Mesenchymal stem cell (in vitro differentiated cells and primary cell): ENCODE measurements at regions not wholly inside any gene's neighbourhood (a gene's known extent, or its start where the extent isn't known, plus 50 kb on each side); places are given as distances from the start of the nearest gene placed in this dataset.

Experiments
- DNase-seq: peaks from one replicate; pipeline ENCODE4 v3.0.0-alpha.2; 2013
- H2AFZ ChIP-seq: one replicate; pipeline ENCODE4 v1.6.1; 2013; ENCODE audit warnings: low read depth, mild to moderate bottlenecking, control low read depth, inconsistent platforms, low read length, moderate library complexity
- H2AK5ac ChIP-seq: 2 replicates; pipeline ENCODE4 v1.6.1; 2013; ENCODE audit warnings: low read length, moderate library complexity, mild to moderate bottlenecking, inconsistent platforms; ENCODE audit not compliant: severe bottlenecking
- H2BK120ac ChIP-seq: one replicate; pipeline ENCODE4 v1.6.1; 2013; ENCODE audit warnings: low read depth, mild to moderate bottlenecking, inconsistent platforms, low read length, moderate library complexity
- H2BK12ac ChIP-seq, 2 experiments: one replicate each; pipeline ENCODE4 v1.6.1; 2013; ENCODE audit warnings: inconsistent platforms in 2 of 2, low read length in 2 of 2, mild to moderate bottlenecking in 2 of 2, moderate library complexity in 2 of 2, control low read depth in 1 of 2
- H2BK15ac ChIP-seq: one replicate; pipeline ENCODE4 v1.6.1; 2013; ENCODE audit warnings: mild to moderate bottlenecking, low read depth, inconsistent platforms; ENCODE audit not compliant: poor library complexity, severe bottlenecking
- H2BK5ac ChIP-seq: 2 replicates; pipeline ENCODE4 v1.6.1; 2013; ENCODE audit warnings: low read depth, mild to moderate bottlenecking, low read length, control low read depth, inconsistent platforms; ENCODE audit not compliant: poor library complexity, severe bottlenecking
- H3K14ac ChIP-seq, 2 experiments: one replicate each; pipeline ENCODE4 v1.6.1; 2013; ENCODE audit warnings: inconsistent platforms in 2 of 2, low read length in 2 of 2, control low read depth in 1 of 2, mild to moderate bottlenecking in 1 of 2, moderate library complexity in 1 of 2
- H3K18ac ChIP-seq, 2 experiments: one replicate each; pipeline ENCODE4 v1.6.1; 2013; ENCODE audit warnings: inconsistent platforms in 2 of 2, low read length in 2 of 2, control low read depth in 1 of 2, low read depth in 1 of 2, mild to moderate bottlenecking in 1 of 2
- H3K23ac ChIP-seq, 2 experiments: one replicate each; pipeline ENCODE4 v1.6.1; 2013; ENCODE audit warnings: inconsistent platforms in 2 of 2, low read length in 2 of 2, mild to moderate bottlenecking in 2 of 2, moderate library complexity in 2 of 2, control low read depth in 1 of 2
- H3K27ac ChIP-seq: 2 replicates; pipeline ENCODE4 v1.5.1; 2013; ENCODE audit warnings: mild to moderate bottlenecking, moderate library complexity, low read length, control low read depth, inconsistent platforms; ENCODE audit not compliant: poor library complexity, severe bottlenecking
- H3K27me3 ChIP-seq, 2 experiments: 2 replicates each; pipeline versions ENCODE4 v1.6.1 to v1.7.0; 2013; ENCODE audit warnings: low read length in 2 of 2, mild to moderate bottlenecking in 2 of 2, moderate library complexity in 2 of 2, control low read depth in 1 of 2, inconsistent platforms in 1 of 2; ENCODE audit not compliant: control insufficient read depth in 1 of 2, insufficient read depth in 1 of 2
- H3K36me3 ChIP-seq, 2 experiments: 2 replicates each; pipeline versions ENCODE4 v1.6.1 to v1.7.0; 2013; ENCODE audit warnings: low read length in 2 of 2, control low read depth in 1 of 2, inconsistent platforms in 1 of 2, low read depth in 1 of 2, mild to moderate bottlenecking in 1 of 2; ENCODE audit not compliant: insufficient read depth in 2 of 2, control insufficient read depth in 1 of 2
- H3K4ac ChIP-seq, 2 experiments: one replicate each; pipeline ENCODE4 v1.6.1; 2013; ENCODE audit warnings: inconsistent platforms in 2 of 2, low read length in 2 of 2, mild to moderate bottlenecking in 2 of 2, moderate library complexity in 2 of 2, control low read depth in 1 of 2, low read depth in 1 of 2
- H3K4me1 ChIP-seq: 2 replicates; pipeline ENCODE4 v1.6.1; 2013; ENCODE audit warnings: low read depth, low read length, control low read depth; ENCODE audit not compliant: control insufficient read depth, insufficient read depth
- H3K4me2 ChIP-seq: 2 replicates; pipeline ENCODE4 v1.6.1; 2013; ENCODE audit warnings: low read length, mild to moderate bottlenecking, inconsistent platforms; ENCODE audit not compliant: poor library complexity, severe bottlenecking
- H3K4me3 ChIP-seq, 2 experiments: 2 replicates each; pipeline versions ENCODE4 v1.5.1 to v1.7.0; 2013; ENCODE audit warnings: low read length in 2 of 2, mild to moderate bottlenecking in 2 of 2, control low read depth in 1 of 2, low read depth in 1 of 2; ENCODE audit not compliant: insufficient read depth in 1 of 2
- H3K79me1 ChIP-seq: replicated peaks from 2 replicates; pipeline ENCODE4 v1.6.1; 2013; ENCODE audit warnings: mild to moderate bottlenecking, control low read depth, low read length, inconsistent platforms; ENCODE audit not compliant: poor library complexity, severe bottlenecking
- H3K9ac ChIP-seq: 2 replicates; pipeline ENCODE4 v1.7.0; 2013; ENCODE audit warnings: mild to moderate bottlenecking, low read length, moderate library complexity
- H3K9me3 ChIP-seq: 2 replicates; pipeline ENCODE4 v1.7.0; 2013; ENCODE audit warnings: mild to moderate bottlenecking, low read length; ENCODE audit not compliant: control insufficient read depth
- H4K8ac ChIP-seq: one replicate; pipeline ENCODE4 v1.6.1; 2013; ENCODE audit warnings: inconsistent platforms, mild to moderate bottlenecking, low read length, moderate library complexity
- H4K91ac ChIP-seq: one replicate; pipeline ENCODE4 v1.6.1; 2013; ENCODE audit warnings: mild to moderate bottlenecking, low read length, inconsistent platforms
- WGBS: methylation state at CpG from one replicate; pipeline ENCODE4 v1.1.7; 2013; ENCODE audit warnings: mixed read lengths; 5-methylcytosine and 5-hydroxymethylcytosine counted together

DNA sequence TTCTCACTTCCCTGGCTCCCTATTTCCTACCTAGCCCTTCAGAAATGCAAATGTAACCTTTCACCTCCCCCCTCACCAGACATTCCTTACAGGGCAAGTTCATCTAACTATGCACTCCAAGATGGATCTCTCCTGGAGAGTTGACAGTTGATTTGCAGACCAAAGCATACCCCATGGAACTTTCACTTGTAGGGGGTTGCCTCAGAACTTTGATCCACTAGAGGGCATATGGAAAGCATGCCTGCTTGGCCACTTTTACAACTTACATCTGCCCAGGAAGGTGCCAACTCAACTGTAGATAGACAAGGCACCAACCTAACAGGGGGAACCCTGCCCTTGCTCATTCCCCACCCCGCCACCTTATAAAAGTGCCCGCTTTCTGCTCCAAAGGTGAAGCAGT, 187.8 kb downstream of the NXNL2 start:
- DNase-seq = peak; percentile 21
- Histone ChIP-seq H3K27me3 (no peaks in the 10 kb centered on the region), H2BK12ac (peak overlapping the region in 1 of 2 experiments; percentile 28), H3K18ac (peak overlapping the region; percentile 54 to 70), H3K4me2 (no peak overlapping the region), H2BK5ac (no peak overlapping the region), H3K79me1 (no peaks in the 10 kb centered on the region), H3K27ac (no peak overlapping the region), H2BK120ac (no peak overlapping the region), H3K4ac (peak overlapping the region in 1 of 2 experiments; percentile 75), H2AK5ac (no peak overlapping the region), H2BK15ac (no peak overlapping the region), H4K91ac (peak overlapping the region; percentile 61), H3K23ac (no peak overlapping the region), H2AFZ (no peak overlapping the region), H3K4me1 (peaks cover 2% of the 10 kb centered on the region), H3K14ac (no peak overlapping the region), H3K4me3 (no peak overlapping the region), H3K9me3 (no peaks in the 10 kb centered on the region), H4K8ac (peak overlapping the region; percentile 72), H3K9ac (no peak overlapping the region), H3K36me3 (no peaks in the 10 kb centered on the region)
- WGBS = 96% methylated on average over 2 of the region's 2 CpGs

- DNase-seq = no peak
- H3K79me1 ChIP-seq = no peaks in the 10 kb centered on the region
- H4K8ac ChIP-seq = no peak overlapping the region
- H3K4ac ChIP-seq = no peak overlapping the region
- no peak overlapping the region for H2BK15ac ChIP-seq
- no peaks in the 10 kb centered on the region for H3K9me3 ChIP-seq
- H3K27ac ChIP-seq = no peak overlapping the region
- H3K27me3 ChIP-seq = no peaks in the 10 kb centered on the region
- peaks cover 2% of the 10 kb centered on the region for H3K4me1 ChIP-seq
- no peak overlapping the region for H3K23ac ChIP-seq
- H3K9ac ChIP-seq = no peak overlapping the region
- H2BK120ac ChIP-seq = no peak overlapping the region
- no peak overlapping the region for H2BK12ac ChIP-seq
- no peak overlapping the region for H3K18ac ChIP-seq
- no peak overlapping the region for H2BK5ac ChIP-seq
- no peak overlapping the region for H3K14ac ChIP-seq
- no peak overlapping the region for H4K91ac ChIP-seq
- H2AFZ ChIP-seq = no peak overlapping the region
- H3K4me2 ChIP-seq = no peak overlapping the region
- H2AK5ac ChIP-seq = no peak overlapping the region
- no peak overlapping the region for H3K4me3 ChIP-seq
- H3K36me3 ChIP-seq = no peaks in the 10 kb centered on the region
Observed at GRCh38 chr9:88723751-88724150, 188.8 kb downstream of the NXNL2 start.

DNA sequence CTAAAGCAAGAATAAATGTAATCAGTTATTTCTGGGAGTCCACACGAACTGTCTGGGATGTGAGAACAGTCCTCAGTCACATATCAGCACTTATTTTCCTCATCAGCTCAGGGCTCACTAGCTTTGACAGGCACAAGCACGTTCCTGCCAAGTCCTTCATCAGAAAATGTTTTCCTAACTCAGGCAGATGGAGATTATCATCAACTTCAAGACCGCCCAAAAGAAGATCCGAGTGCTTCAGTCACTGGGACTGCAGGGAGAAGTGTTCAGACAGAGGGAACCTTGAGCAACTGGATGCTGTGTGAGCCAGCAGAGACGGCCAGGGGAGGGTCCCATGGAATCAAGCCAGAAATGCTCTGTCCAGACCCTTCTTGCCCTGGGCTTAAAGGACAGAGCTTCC, 189.4 kb downstream of the NXNL2 start:
- no peak for DNase-seq
- H4K91ac ChIP-seq = no peak overlapping the region
- H3K18ac ChIP-seq = no peak overlapping the region
- H3K4me2 ChIP-seq = no peak overlapping the region
- H3K79me1 ChIP-seq = no peaks in the 10 kb centered on the region
- no peaks in the 10 kb centered on the region for H3K9me3 ChIP-seq
- H3K9ac ChIP-seq = no peak overlapping the region
- peak overlapping the region; percentile 26 for H2BK15ac ChIP-seq
- H3K27me3 ChIP-seq = no peaks in the 10 kb centered on the region
- no peak overlapping the region for H2AFZ ChIP-seq
- H2BK12ac ChIP-seq = peak overlapping the region; percentile 29 to 69
- no peak overlapping the region for H2BK5ac ChIP-seq
- WGBS = 95% methylated on average over 5 of the region's 5 CpGs
- H3K4ac ChIP-seq = no peak overlapping the region
- H2AK5ac ChIP-seq = no peak overlapping the region
- H3K4me3 ChIP-seq = no peak overlapping the region
- no peak overlapping the region for H4K8ac ChIP-seq
- H2BK120ac ChIP-seq = no peak overlapping the region
- no peak overlapping the region for H3K14ac ChIP-seq
- peaks cover 2% of the 10 kb centered on the region for H3K4me1 ChIP-seq
- no peak overlapping the region for H3K23ac ChIP-seq
- no peak overlapping the region for H3K27ac ChIP-seq
- H3K36me3 ChIP-seq = no peaks in the 10 kb centered on the region

- no peak overlapping the region for H2BK5ac ChIP-seq
Observed at GRCh38 chr9:88725300-88726019, 190.5 kb downstream of the NXNL2 start.

More at GRCh38 chr9:88725300-88726019, 190.5 kb downstream of the NXNL2 start:
- no peak for DNase-seq
- H3K27me3 ChIP-seq = no peaks in the 10 kb centered on the region
- H2BK120ac ChIP-seq = peak overlapping the region; percentile 8
- peak overlapping the region in 1 of 2 experiments; percentile 60 for H2BK12ac ChIP-seq
- peaks cover 3% of the 10 kb centered on the region for H3K4me1 ChIP-seq
- no peak overlapping the region for H3K9ac ChIP-seq
- H3K23ac ChIP-seq = no peak overlapping the region
- no peak overlapping the region for H4K8ac ChIP-seq
- no peak overlapping the region for H4K91ac ChIP-seq
- no peak overlapping the region for H3K27ac ChIP-seq
- peak overlapping the region in 1 of 2 experiments; percentile 21 for H3K18ac ChIP-seq
- no peak overlapping the region for H2AFZ ChIP-seq
- H2AK5ac ChIP-seq = no peak overlapping the region
- no peak overlapping the region for H3K14ac ChIP-seq
- H3K4ac ChIP-seq = peak overlapping the region; percentile 26 to 81
- no peak overlapping the region for H3K4me2 ChIP-seq
- no peaks in the 10 kb centered on the region for H3K79me1 ChIP-seq
- WGBS = 92% methylated on average over 3 of the region's 3 CpGs
- H3K9me3 ChIP-seq = no peaks in the 10 kb centered on the region
- H3K36me3 ChIP-seq = no peaks in the 10 kb centered on the region
- H2BK15ac ChIP-seq = peak overlapping the region; percentile 7
- H3K4me3 ChIP-seq = no peak overlapping the region
